ENCODE measurements at regions not wholly inside any gene's neighbourhood (a gene's known extent, or its start where the extent isn't known, plus 50 kb on each side); places are given as distances from the start of the nearest gene placed in this dataset.

DNA sequence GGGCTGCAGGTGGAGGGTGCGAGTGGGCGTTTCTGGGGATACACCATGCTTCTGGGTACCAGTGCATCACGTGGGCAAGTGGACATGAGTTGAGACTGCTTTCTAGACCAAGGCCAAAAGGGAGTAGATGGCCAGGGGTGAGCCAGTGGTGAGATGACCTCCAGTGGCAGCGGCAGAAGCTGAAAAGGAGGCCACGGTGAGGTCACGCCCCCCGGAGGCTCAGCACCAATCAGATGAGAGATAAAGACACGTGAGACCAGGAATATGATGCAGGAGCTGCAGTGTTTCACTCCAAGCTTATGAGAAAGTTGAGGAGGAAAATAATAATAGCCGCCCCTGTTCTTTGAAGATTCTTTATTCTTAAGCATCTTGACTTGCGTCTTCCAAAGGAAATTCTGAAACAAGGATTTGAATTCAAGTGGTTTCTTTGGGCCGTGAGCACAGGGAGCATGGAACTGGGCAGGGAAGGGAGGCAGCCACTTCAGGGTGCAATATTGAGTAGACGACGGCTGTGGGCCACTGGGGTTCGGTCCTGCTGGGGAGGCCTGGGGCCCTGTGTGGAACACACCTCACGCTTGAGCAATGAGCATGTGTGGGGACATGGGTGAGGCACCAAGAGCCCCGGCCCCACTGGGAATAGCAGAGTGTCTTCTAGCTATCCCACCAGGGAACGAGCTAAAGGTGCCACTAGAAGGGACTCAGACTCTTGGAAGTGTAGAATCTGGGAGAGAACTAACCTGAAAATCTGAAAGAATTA, 156.7 kb upstream of the LRFN2 start:
- TF ChIP-seq, protein P1, sequence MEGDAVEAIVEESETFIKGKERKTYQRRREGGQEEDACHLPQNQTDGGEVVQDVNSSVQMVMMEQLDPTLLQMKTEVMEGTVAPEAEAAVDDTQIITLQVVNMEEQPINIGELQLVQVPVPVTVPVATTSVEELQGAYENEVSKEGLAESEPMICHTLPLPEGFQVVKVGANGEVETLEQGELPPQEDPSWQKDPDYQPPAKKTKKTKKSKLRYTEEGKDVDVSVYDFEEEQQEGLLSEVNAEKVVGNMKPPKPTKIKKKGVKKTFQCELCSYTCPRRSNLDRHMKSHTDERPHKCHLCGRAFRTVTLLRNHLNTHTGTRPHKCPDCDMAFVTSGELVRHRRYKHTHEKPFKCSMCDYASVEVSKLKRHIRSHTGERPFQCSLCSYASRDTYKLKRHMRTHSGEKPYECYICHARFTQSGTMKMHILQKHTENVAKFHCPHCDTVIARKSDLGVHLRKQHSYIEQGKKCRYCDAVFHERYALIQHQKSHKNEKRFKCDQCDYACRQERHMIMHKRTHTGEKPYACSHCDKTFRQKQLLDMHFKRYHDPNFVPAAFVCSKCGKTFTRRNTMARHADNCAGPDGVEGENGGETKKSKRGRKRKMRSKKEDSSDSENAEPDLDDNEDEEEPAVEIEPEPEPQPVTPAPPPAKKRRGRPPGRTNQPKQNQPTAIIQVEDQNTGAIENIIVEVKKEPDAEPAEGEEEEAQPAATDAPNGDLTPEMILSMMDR (IDR thresholded peaks at IDR 0.05; ENCODE audit: insufficient read depth, low read length, poor library complexity, severe bottlenecking), result no peak
- no peak for TF ChIP-seq EZH2phosphoT487 (conservative IDR thresholded peaks at IDR 0.05; ENCODE audit: low read length)
